ENCODE measurements at regions not wholly inside any gene's neighbourhood (a gene's known extent, or its start where the extent isn't known, plus 50 kb on each side); places are given as distances from the start of the nearest gene placed in this dataset.

DNA sequence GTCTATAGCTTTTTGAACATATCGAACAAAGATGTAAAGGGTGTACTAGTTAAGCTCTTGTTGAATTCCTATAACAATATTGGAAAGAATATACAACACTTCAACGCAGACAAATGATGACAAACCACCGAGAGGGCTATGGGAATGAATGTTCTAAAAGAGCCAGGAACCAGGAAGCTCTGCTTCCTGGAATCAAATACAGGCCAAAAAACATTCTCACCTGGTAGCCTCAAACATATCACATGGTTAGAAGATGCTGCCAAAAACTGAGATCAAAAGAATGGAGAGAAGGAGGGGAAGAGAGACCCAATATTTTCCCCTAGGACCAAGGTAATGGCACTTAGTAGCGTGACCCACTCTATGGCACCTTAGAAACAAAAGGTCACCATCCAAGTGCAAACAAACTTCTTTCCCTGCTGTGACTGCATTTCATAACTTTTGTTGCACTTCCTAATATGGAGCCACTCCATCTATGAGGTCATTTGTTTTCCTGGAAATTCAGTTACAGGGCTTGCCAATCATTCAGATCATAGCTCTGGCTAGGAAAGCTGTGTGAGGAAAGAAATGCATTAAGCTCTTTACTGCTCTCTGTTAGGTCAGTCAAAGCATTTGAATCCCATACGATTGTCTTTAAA, 199.2 kb upstream of the NT5E start (continued):
- TF ChIP-seq SCRT2 (tag by site-specific recombination; IDR thresholded peaks at IDR 0.05) (no peak), HOXA7 (CRISPR knock-in tag; IDR thresholded peaks at IDR 0.05; ENCODE audit: borderline replicate concordance) (no peak), ZBTB21 (tag by site-specific recombination; IDR thresholded peaks at IDR 0.05) (peak; percentile 59; the same call in 1 of the 2 replicates), ZNF518A (tag by site-specific recombination; conservative IDR thresholded peaks at IDR 0.05; ENCODE audit: low read depth) (peak; percentile 44; the same call in 1 of the 2 replicates), ZNF311 (tag by site-specific recombination; IDR thresholded peaks at IDR 0.05; ENCODE audit: borderline replicate concordance) (no peak), HOXD13 (CRISPR knock-in tag; IDR thresholded peaks at IDR 0.05; ENCODE audit: borderline replicate concordance) (no peak), REPIN1 (tag by site-specific recombination; IDR thresholded peaks at IDR 0.05; ENCODE audit: low read depth) (no peak), TRIM28 (IDR thresholded peaks at IDR 0.05; ENCODE audit: borderline replicate concordance, low read length) (peak; percentile 64; the same call in 1 of the 2 replicates), ZNF473 (tag by site-specific recombination; IDR thresholded peaks at IDR 0.05) (no peak), ZNF623 (tag by site-specific recombination; IDR thresholded peaks at IDR 0.05) (no peak), ZNF416 (tag by site-specific recombination; IDR thresholded peaks at IDR 0.05) (no peak), ZNF658 (tag by site-specific recombination; IDR thresholded peaks at IDR 0.05) (no peak), ZNF549 (tag by site-specific recombination; IDR thresholded peaks at IDR 0.05) (peak; percentile 57; the same call in 1 of the 2 replicates), GLI2 (tag by site-specific recombination; IDR thresholded peaks at IDR 0.05; ENCODE audit: borderline replicate concordance, low read depth) (no peak), ZNF324 (tag by site-specific recombination; IDR thresholded peaks at IDR 0.05) (no peak), ZNF211 (tag by site-specific recombination; IDR thresholded peaks at IDR 0.05; ENCODE audit: low read depth) (no peak), ZNF366 (tag by site-specific recombination; conservative IDR thresholded peaks at IDR 0.05) (no peak), ZNF398 (tag by site-specific recombination; IDR thresholded peaks at IDR 0.05) (no peak)
- TF ChIP-seq, protein P1, sequence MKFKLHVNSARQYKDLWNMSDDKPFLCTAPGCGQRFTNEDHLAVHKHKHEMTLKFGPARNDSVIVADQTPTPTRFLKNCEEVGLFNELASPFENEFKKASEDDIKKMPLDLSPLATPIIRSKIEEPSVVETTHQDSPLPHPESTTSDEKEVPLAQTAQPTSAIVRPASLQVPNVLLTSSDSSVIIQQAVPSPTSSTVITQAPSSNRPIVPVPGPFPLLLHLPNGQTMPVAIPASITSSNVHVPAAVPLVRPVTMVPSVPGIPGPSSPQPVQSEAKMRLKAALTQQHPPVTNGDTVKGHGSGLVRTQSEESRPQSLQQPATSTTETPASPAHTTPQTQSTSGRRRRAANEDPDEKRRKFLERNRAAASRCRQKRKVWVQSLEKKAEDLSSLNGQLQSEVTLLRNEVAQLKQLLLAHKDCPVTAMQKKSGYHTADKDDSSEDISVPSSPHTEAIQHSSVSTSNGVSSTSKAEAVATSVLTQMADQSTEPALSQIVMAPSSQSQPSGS (tag by site-specific recombination; IDR thresholded peaks at IDR 0.05; ENCODE audit: low read depth): peak; percentile 83

- H3K4me1 ChIP-seq (ENCODE audit: control insufficient read depth, insufficient read depth, low read length): no peaks in the 10 kb centered on the region
- no peaks in the 10 kb centered on the region for H3K9me3 ChIP-seq (ENCODE audit: control insufficient read depth, insufficient read depth, low read depth, low read length)
- H3K27ac ChIP-seq (ENCODE audit: extremely low read depth, low read depth, low read length): no peak overlapping the region
- ChIA-PET CTCF (no interaction called here), POLR2A (no interaction called here)
- TF ChIP-seq MYNN (tag by site-specific recombination; IDR thresholded peaks at IDR 0.05; ENCODE audit: borderline replicate concordance): no peak
- no peak for TF ChIP-seq GLIS1 (tag by site-specific recombination; IDR thresholded peaks at IDR 0.05)
- no peak for TF ChIP-seq ZNF214 (tag by site-specific recombination; IDR thresholded peaks at IDR 0.05; ENCODE audit: borderline replicate concordance)
- TF ChIP-seq ZNF416 (tag by site-specific recombination; IDR thresholded peaks at IDR 0.05): no peak
- no peak for TF ChIP-seq ZNF2 (tag by site-specific recombination; IDR thresholded peaks at IDR 0.05)
- no peak for TF ChIP-seq KLF10 (tag by site-specific recombination; IDR thresholded peaks at IDR 0.05)
- no peak for TF ChIP-seq KLF9 (tag by site-specific recombination; IDR thresholded peaks at IDR 0.05; ENCODE audit: low read depth)
- TF ChIP-seq FEZF1 (tag by site-specific recombination; IDR thresholded peaks at IDR 0.05): no peak
- no peak for TF ChIP-seq ZNF843 (tag by site-specific recombination; IDR thresholded peaks at IDR 0.05)
- TF ChIP-seq ZFP3 (tag by site-specific recombination; IDR thresholded peaks at IDR 0.05; ENCODE audit: low read depth): no peak
- no peaks in the 10 kb centered on the region for H3K36me3 ChIP-seq (ENCODE audit: control insufficient read depth in 2 of 2, insufficient read depth in 1 of 2, low read length in 2 of 2)
- H3K4me3 ChIP-seq (ENCODE audit: low read depth, low read length): no peak overlapping the region
Measured at GRCh38 chr6:85245004-85245403, 204.9 kb upstream of the NT5E start.
